HG03103 (cell line): ENCODE measurements at regions not wholly inside any gene's neighbourhood (a gene's known extent, or its start where the extent isn't known, plus 50 kb on each side); places are given as distances from the start of the nearest gene placed in this dataset.

Experiments used
- ATAC-seq: cut with Tn5 transposase; IDR thresholded peaks from one replicate; pipeline ENCODE4 v1.9.1; 2021; ENCODE audit warnings: low read depth; ENCODE audit not compliant: unreplicated experiment

DNA sequence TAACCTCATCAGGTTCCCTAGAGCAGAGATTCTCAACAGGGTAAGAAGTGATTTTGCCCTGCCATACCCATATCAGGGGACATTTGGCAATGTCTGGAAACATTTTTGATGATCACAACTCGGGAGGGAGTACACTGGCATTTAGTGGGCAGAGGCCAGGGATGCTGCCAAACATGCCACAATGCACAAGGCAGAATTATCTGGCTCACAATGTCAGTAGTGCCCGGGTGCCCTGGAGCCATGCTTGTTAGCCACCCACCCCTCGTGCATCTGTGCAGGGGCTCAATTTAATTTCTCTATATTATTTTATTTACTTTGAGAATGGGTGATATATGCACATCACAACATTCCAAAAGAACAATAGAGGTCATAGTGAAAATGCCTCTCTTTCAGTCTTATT lies 82.0 kb upstream of the DHX15 start:
- ATAC-seq, result no peak

GRCh38 chr4:24666816-24667477 lies 82.6 kb upstream of the DHX15 start:
- no peak for ATAC-seq

GRCh38 chr4:24668956-24669355 lies 84.6 kb upstream of the DHX15 start:
- no peak for ATAC-seq

DNA sequence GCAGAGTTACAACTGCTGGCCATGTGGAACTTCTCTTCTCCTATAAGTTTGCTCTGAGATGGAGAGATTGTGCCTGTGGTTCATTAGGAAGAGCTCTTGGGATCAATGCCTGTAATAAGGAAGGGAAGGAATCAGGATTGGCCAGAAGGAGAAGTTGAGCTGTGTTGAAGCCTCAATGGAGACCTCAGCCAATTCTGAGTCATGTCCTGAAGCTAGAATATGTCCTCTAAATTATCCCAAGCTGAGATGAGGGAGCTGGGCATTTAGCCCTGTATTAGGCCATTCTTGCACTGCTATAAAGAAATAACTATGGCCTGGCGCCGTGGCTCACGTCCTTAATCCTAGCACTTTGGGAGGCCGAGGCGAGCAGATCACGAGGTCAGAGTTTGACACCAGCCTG lies 85.4 kb upstream of the DHX15 start:
- no peak for ATAC-seq

DNA sequence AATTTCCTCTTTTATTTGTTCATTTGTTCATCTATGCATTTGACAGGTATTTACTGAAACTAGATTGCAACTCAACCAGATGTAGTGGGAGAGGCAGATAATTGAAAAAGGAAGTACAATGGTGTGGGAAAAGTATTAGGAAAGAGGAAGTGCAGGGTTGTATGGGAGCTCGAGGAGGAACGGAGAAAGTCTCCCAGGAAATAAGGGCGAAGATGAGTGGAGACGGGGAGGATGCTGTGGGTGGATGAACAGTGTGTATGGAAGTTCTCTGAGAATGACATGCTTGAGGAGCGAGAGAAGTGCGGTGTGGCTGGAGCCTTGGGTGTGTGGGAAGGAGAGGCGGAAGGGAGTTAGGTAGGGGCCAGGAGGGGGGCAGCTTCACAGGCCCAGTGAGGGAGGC lies 87.5 kb upstream of the DHX15 start:
- ATAC-seq, result no peak

- ATAC-seq, result no peak
Observed at GRCh38 chr4:24672880-24673279, 88.5 kb upstream of the DHX15 start.

GRCh38 chr4:24674279-24674678 lies 89.9 kb upstream of the DHX15 start:
- no peak for ATAC-seq

DNA sequence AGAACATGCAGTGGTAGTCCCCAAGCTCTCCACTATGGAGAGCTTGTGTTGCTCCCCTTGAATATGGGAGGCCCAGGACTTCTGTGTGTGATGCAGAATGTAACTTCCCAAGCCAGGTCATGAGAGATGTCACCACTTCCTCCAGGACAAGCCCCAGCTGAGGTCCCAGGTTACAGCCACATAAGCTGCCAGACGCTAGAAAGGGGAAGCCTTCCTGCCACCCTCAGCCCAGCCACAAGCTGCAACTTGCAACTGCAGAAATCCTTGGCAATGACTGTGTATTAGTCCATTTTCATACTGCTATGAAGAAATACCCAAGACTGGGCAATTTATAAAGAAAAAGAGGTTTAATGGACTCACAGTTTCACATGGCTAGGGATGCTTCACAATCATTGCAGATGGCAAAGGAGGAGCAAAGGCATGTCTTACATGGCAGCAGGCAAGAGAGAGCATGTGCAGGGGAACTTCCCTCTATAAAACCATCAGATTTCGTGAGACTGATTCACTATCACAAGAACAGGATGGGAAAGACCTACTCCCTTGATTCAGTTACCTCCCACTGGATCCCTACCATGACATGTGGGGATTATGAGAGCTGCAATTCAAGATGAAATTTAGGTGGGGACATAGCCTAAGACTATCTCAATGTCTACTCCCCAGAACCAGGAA lies 91.5 kb upstream of the DHX15 start:
- ATAC-seq, result no peak

DNA sequence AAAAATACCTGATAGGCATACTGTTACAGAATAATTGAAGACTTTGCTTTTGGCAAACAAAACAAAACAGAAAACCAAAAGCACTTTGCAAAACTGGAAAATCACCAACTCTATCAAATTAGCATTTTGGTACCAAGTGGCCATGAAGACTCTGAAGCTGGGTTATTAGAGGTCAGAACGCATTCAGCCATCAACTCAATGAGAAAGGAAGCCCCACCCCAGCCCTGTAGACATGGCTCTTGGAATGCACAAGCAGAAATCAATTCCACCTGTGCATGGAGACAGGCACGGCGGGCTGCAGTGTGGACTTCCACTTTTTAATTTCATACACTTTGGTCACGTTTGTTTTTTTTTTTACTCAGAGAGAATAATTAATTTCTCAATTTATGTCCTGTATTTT lies 93.6 kb upstream of the DHX15 start:
- ATAC-seq, result no peak

GRCh38 chr4:24680746-24681448 lies 96.5 kb upstream of the DHX15 start:
- ATAC-seq, result no peak

- no peak for ATAC-seq
Observed at GRCh38 chr4:24683116-24683515, 98.8 kb upstream of the DHX15 start.

DNA sequence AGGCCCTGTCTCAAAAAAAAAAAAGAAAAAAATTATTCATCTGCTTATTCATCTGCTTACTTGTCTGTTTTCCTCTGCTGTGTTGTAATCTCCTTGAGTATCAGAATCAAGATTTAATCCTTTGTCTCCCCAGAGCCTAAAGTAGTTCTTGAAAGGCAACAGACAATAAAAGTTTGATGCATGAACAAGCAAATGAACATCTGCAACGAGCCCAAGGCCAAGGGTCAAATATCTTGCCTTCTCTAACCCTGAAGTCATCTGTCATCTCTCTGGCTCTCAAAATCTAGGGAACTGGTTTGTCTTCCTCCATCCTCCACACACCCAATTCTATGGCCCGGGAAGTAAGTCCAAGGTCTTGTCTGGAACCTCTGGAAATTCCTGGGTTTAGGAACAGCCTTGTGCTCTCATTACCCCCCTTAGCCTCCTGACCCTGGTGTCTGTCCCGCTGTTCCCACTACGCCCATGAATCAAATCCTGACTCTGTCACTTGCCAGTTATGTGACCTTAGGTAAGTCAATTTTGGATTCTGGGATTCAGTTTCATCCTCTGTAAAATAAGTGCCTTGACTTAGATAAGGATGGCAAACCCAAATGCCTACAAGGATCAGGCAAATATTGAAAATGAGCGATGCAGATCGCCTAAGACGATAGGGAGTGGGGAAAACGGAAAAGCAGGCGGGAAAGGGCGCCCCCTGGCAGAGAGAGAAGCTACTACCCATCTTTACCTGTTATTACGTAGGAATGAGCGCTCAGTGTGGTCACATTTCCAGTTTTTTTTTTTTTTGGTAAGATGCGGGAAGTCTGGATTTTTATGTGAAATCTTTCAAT lies 102.7 kb upstream of the DHX15 start:
- no peak for ATAC-seq

GRCh38 chr4:24688453-24688852 lies 104.1 kb upstream of the DHX15 start:
- ATAC-seq, result no peak

DNA sequence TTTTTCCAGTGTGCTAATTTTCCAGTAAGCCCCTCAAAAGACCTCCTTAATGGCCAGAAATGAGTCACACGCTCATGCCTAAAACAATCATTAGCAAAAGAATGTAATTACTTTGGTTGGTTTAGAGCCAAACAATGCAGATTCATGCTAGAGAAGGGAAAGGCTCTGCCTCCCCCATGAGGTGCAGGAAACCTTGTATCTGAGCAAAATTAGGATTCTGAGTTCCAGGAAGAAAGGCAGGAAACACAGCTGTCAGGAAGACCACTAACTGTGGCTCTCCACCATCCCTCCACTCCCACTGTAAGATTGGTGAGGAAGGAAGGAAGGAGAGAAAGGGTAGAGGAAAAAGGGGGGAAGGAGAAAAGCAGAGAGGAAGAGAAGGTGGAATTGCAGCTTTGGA lies 104.9 kb upstream of the DHX15 start:
- ATAC-seq, result no peak

- ATAC-seq, result no peak
Observed at GRCh38 chr4:24690436-24690835, 104.9 kb upstream of the SOD3 start.

- ATAC-seq, result no peak
Observed at GRCh38 chr4:24693636-24694035, 101.7 kb upstream of the SOD3 start.

DNA sequence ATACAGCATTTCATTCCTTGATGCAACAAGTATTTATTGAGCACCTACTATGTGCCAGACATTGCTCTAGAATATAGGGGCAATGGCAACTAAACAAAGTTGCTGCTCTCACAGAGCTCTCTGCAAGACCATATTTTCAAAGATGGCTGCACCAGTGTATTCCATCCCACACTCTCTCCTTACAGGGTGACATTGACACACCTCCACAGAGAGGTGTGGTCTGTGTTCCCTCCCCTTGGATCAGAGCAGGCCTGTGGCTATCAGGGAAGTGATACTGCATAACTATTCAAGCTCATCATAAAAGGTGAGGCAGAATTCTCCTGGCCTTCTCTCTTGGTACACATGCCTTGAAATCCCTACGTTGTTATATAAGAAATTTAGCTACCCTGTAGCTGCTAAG lies 95.3 kb upstream of the SOD3 start:
- no peak for ATAC-seq

GRCh38 chr4:24701683-24702082 lies 93.7 kb upstream of the SOD3 start:
- no peak for ATAC-seq

DNA sequence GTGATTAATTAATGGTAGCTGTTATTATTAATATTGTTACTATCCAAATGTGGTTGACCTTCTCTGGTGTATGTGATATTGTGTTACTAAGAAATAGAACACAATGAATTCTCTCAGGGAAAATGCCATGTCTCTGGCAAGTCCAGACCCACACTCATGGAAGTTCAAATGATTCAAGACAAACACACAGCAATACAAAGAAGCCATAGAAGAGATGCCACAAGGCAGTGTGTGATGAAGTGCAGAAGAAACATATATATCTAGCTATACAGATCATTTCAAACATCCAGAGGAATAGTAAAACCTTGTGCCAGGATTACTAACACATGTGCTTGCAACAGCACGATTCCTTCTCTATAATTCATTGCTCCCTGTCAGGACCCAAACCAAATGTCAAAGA lies 93.1 kb upstream of the SOD3 start:
- no peak for ATAC-seq

- no peak for ATAC-seq
Observed at GRCh38 chr4:24703298-24703697, 92.1 kb upstream of the SOD3 start.

DNA sequence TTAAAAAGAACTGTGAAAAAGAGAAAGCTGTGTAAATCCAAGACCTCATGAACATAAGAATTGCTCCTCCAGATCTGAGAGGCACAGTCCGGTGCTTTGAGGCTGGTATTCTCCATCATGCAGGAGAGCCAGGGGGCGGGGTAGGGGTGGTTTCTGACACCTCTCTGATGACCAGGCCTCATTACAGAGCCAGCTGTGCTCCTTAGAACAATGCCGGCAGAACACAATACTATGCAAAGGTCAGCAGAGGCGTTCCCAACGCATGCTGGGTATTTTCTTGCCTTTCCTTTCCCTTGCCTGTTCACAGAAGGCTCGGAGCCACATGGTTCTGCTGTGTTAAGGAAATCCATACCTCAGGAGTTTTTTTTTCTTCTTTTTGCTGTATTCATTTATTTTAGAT lies 91.2 kb upstream of the SOD3 start:
- no peak for ATAC-seq
